SU-DHL-6 (cell line): ENCODE measurements at regions not wholly inside any gene's neighbourhood (a gene's known extent, or its start where the extent isn't known, plus 50 kb on each side); places are given as distances from the start of the nearest gene placed in this dataset.

ENCODE experiments used
- H2AFZ ChIP-seq: fragments of 200-600 bp; sonication (generic); 2 replicates; pipeline ENCODE4 v1.6.1; 2014; ENCODE audit warnings: low read depth, mild to moderate bottlenecking, moderate library complexity, mixed read lengths, antibody characterized with exemption, low read length; ENCODE audit not compliant: severe bottlenecking
- H3F3A ChIP-seq: fragments of 200-600 bp; shearing (Covaris generic); 2 replicates; pipeline ENCODE4 v1.6.0; 2016; ENCODE audit warnings: antibody characterized with exemption, mild to moderate bottlenecking; ENCODE audit not compliant: insufficient read depth
- H3K27ac ChIP-seq: fragments of 200-600 bp; sonication (generic); 2 replicates; pipeline ENCODE4 v1.5.1; 2016; ENCODE audit warnings: low read depth, mild to moderate bottlenecking, low read length, moderate library complexity, mixed read lengths
- H3K27me3 ChIP-seq: fragments of 200-600 bp; sonication (generic), shearing (Covaris generic); 2 replicates; pipeline ENCODE4 v1.6.0; 2014; ENCODE audit warnings: mild to moderate bottlenecking, low read length
- H3K36me3 ChIP-seq: fragments of 200-600 bp; sonication (generic); 2 replicates; pipeline ENCODE4 v1.6.1; 2014; ENCODE audit warnings: mild to moderate bottlenecking, low read length, mixed read lengths
- H3K4me2 ChIP-seq: fragments of 300-600, 200-600 bp; shearing (Covaris generic), sonication (generic); 2 replicates; pipeline ENCODE4 v1.6.0; 2014; ENCODE audit warnings: low read length, low read depth, mild to moderate bottlenecking; ENCODE audit not compliant: poor library complexity, severe bottlenecking
- H3K4me3 ChIP-seq: fragments of 200-600 bp; sonication (generic); 2 replicates; pipeline ENCODE4 v1.5.1; 2014; ENCODE audit warnings: antibody characterized with exemption, low read length, mild to moderate bottlenecking, mixed read lengths; ENCODE audit not compliant: insufficient read depth, poor library complexity, severe bottlenecking
- H3K79me2 ChIP-seq: fragments of 200-600 bp; sonication (generic); 2 replicates; pipeline ENCODE4 v1.6.1; 2014; ENCODE audit warnings: mild to moderate bottlenecking, low read length, moderate library complexity; ENCODE audit not compliant: insufficient read depth
- H3K9ac ChIP-seq: fragments of 200-600 bp; sonication (generic); 2 replicates; pipeline ENCODE4 v1.7.0; 2014; ENCODE audit warnings: mild to moderate bottlenecking, low read length
- H3K9me2 ChIP-seq: fragments of 200-600 bp; sonication (generic); replicated peaks from 2 replicates; pipeline ENCODE4 v1.6.1; 2014; ENCODE audit warnings: low read length; ENCODE audit not compliant: insufficient read depth
- H3K9me3 ChIP-seq: fragments of 200-600 bp; sonication (generic); 2 replicates; pipeline ENCODE4 v1.6.1; 2014; ENCODE audit warnings: low read length, mixed read lengths; ENCODE audit not compliant: insufficient read depth
- H4K20me1 ChIP-seq: fragments of 200-600 bp; sonication (generic); 2 replicates; pipeline ENCODE4 v1.6.1; 2014; ENCODE audit warnings: low read depth, mild to moderate bottlenecking, antibody characterized with exemption, low read length, moderate library complexity, mixed read lengths
- CTCF ChIP-seq: fragments of 200-600 bp; sonication (generic); IDR thresholded peaks from one replicate; pipeline ENCODE4 v1.5.1; 2017; ENCODE audit warnings: antibody characterized with exemption, mild to moderate bottlenecking, low read length, moderate library complexity; ENCODE audit not compliant: insufficient read depth, poor library complexity, severe bottlenecking
- EZH2phosphoT487 ChIP-seq: fragments of 200-600 bp; sonication (generic), shearing (Covaris generic); conservative IDR thresholded peaks from 2 replicates; pipeline ENCODE4 v1.6.1; 2018; ENCODE audit warnings: mild to moderate bottlenecking, antibody characterized with exemption, low read length, moderate library complexity, mixed read lengths

- H3K9me3 ChIP-seq, result no peaks in the 10 kb centered on the region
- H3K4me3 ChIP-seq, result no peak overlapping the region
- H2AFZ ChIP-seq, result peak overlapping the region; percentile 47
- no peaks in the 10 kb centered on the region for H3K27me3 ChIP-seq
- no peaks in the 10 kb centered on the region for H4K20me1 ChIP-seq
- H3F3A ChIP-seq, result no peaks in the 10 kb centered on the region
- no peaks in the 10 kb centered on the region for H3K36me3 ChIP-seq
- no peaks in the 10 kb centered on the region for H3K79me2 ChIP-seq
- TF ChIP-seq EZH2phosphoT487 (no peak), CTCF (no peak)
- H3K9me2 ChIP-seq, result no peaks in the 10 kb centered on the region
- no peak overlapping the region for H3K4me2 ChIP-seq
- no peak overlapping the region for H3K9ac ChIP-seq
- no peak overlapping the region for H3K27ac ChIP-seq
These were observed 663.2 kb downstream of the ADGRL2 start for GRCh38 chr1:82463951-82464350.

- H3K9ac ChIP-seq, result no peak overlapping the region
- TF ChIP-seq EZH2phosphoT487 (no peak), CTCF (no peak)
- no peaks in the 10 kb centered on the region for H3K27me3 ChIP-seq
- no peaks in the 10 kb centered on the region for H3K36me3 ChIP-seq
- no peaks in the 10 kb centered on the region for H3F3A ChIP-seq
- no peaks in the 10 kb centered on the region for H3K79me2 ChIP-seq
- H3K4me3 ChIP-seq, result no peak overlapping the region
- no peak overlapping the region for H3K27ac ChIP-seq
- H3K4me2 ChIP-seq, result no peak overlapping the region
- H3K9me3 ChIP-seq, result no peaks in the 10 kb centered on the region
- H4K20me1 ChIP-seq, result no peaks in the 10 kb centered on the region
- H2AFZ ChIP-seq, result no peak overlapping the region
- no peaks in the 10 kb centered on the region for H3K9me2 ChIP-seq
These were observed 661.6 kb downstream of the ADGRL2 start for GRCh38 chr1:82462366-82462765.

- no peak for TF ChIP-seq CTCF
- no peak for TF ChIP-seq EZH2phosphoT487
- Histone ChIP-seq H3K9ac (no peak overlapping the region), H3F3A (no peaks in the 10 kb centered on the region), H3K27ac (no peak overlapping the region), H3K4me3 (no peak overlapping the region), H2AFZ (no peak overlapping the region), H3K4me2 (no peak overlapping the region), H3K36me3 (no peaks in the 10 kb centered on the region), H3K9me3 (no peaks in the 10 kb centered on the region), H4K20me1 (no peaks in the 10 kb centered on the region), H3K79me2 (no peaks in the 10 kb centered on the region), H3K27me3 (no peaks in the 10 kb centered on the region), H3K9me2 (no peaks in the 10 kb centered on the region)
These were observed 654.6 kb downstream of the ADGRL2 start for GRCh38 chr1:82455342-82455741.

GRCh38 chr1:82454431-82454830, 653.7 kb downstream of the ADGRL2 start:
- no peak overlapping the region for H3K4me2 ChIP-seq
- no peaks in the 10 kb centered on the region for H3K79me2 ChIP-seq
- no peak overlapping the region for H3K9ac ChIP-seq
- TF ChIP-seq EZH2phosphoT487, result no peak
- TF ChIP-seq CTCF, result no peak
- H3K4me3 ChIP-seq, result no peak overlapping the region
- H3K27ac ChIP-seq, result no peak overlapping the region
- H3F3A ChIP-seq, result no peaks in the 10 kb centered on the region
- no peaks in the 10 kb centered on the region for H3K9me3 ChIP-seq
- no peaks in the 10 kb centered on the region for H4K20me1 ChIP-seq
- no peak overlapping the region for H2AFZ ChIP-seq
- H3K27me3 ChIP-seq, result no peaks in the 10 kb centered on the region
- no peaks in the 10 kb centered on the region for H3K9me2 ChIP-seq
- no peaks in the 10 kb centered on the region for H3K36me3 ChIP-seq
